Stomach (tissue), 4 donors: ENCODE measurements at regions not wholly inside any gene's neighbourhood (a gene's known extent, or its start where the extent isn't known, plus 50 kb on each side); places are given as distances from the start of the nearest gene placed in this dataset.

Source experiments
- EP300 ChIP-seq: sonication (generic); formaldehyde crosslinking; IDR thresholded peaks from one replicate; pipeline ENCODE4 v1.6.1; 2017; ENCODE audit warnings: antibody characterized with exemption
- POLR2A ChIP-seq, 4 donors: fragments of 450-650 bp; IDR thresholded peaks; one replicate each; pipeline ENCODE4 v1.6.1; 2016; ENCODE audit warnings: antibody characterized with exemption in 4 of 4, control low read depth in 2 of 4, mild to moderate bottlenecking in 1 of 4, moderate library complexity in 1 of 4
- POLR2AphosphoS5 ChIP-seq, 3 donors: sonication (generic); formaldehyde crosslinking; IDR thresholded peaks; one replicate each; pipeline ENCODE4 v1.6.1; 2016; ENCODE audit warnings: antibody characterized with exemption in 3 of 3
- TF ChIP-seq, protein P1 (sequence below), 7 experiments: fragments of 450-650 bp in 4 of 7; fragments of 200-600 bp in 3 of 7; sonication (generic) in 3 of 7; IDR thresholded peaks; one replicate each; pipeline ENCODE4 v1.5.1; 2016 to 2019; ENCODE audit warnings: antibody characterized with exemption in 7 of 7, control low read depth in 2 of 7, mild to moderate bottlenecking in 1 of 7

DNA sequence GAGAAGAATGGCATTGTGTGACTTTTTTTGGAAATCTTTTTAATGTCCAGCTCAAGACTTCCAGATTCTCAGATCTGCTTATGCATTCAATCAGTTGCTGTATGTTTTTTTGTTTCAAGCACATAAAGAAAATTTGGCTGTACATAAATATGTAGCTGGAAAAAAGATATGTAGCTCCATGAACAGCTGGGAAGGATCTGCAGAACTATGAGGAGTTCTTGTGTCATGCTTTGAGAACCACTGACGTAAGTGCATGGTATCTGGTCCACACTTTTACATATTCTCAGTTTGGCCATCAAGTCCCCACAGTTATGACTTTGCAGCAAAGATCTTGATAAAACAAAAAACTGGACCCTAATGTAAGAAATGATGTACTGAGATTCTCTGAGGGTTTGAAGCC is 165.9 kb downstream of the KIT start:
- TF ChIP-seq, protein P1, sequence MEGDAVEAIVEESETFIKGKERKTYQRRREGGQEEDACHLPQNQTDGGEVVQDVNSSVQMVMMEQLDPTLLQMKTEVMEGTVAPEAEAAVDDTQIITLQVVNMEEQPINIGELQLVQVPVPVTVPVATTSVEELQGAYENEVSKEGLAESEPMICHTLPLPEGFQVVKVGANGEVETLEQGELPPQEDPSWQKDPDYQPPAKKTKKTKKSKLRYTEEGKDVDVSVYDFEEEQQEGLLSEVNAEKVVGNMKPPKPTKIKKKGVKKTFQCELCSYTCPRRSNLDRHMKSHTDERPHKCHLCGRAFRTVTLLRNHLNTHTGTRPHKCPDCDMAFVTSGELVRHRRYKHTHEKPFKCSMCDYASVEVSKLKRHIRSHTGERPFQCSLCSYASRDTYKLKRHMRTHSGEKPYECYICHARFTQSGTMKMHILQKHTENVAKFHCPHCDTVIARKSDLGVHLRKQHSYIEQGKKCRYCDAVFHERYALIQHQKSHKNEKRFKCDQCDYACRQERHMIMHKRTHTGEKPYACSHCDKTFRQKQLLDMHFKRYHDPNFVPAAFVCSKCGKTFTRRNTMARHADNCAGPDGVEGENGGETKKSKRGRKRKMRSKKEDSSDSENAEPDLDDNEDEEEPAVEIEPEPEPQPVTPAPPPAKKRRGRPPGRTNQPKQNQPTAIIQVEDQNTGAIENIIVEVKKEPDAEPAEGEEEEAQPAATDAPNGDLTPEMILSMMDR (IDR thresholded peaks at IDR 0.05), result no peak
- no peak for TF ChIP-seq POLR2AphosphoS5 (IDR thresholded peaks at IDR 0.05)
- TF ChIP-seq POLR2A (IDR thresholded peaks at IDR 0.05), result no peak
- no peak for TF ChIP-seq EP300
